Epithelial cell of proximal tubule (primary cell): ENCODE measurements at regions not wholly inside any gene's neighbourhood (a gene's known extent, or its start where the extent isn't known, plus 50 kb on each side); places are given as distances from the start of the nearest gene placed in this dataset.

ENCODE experiments used
- DNase-seq: peaks from one replicate; pipeline ENCODE4 v3.0.0-alpha.2; 2011; ENCODE audit warnings: low read depth
- H3K4me3 ChIP-seq: 2 replicates; pipeline ENCODE4 v1.5.1; 2011; ENCODE audit warnings: low read depth, mild to moderate bottlenecking, low read length
- TF ChIP-seq, protein P1 (sequence below): conservative IDR thresholded peaks from 2 replicates; pipeline ENCODE4 v1.5.1; 2012; ENCODE audit warnings: low read depth, mild to moderate bottlenecking, low read length

DNA sequence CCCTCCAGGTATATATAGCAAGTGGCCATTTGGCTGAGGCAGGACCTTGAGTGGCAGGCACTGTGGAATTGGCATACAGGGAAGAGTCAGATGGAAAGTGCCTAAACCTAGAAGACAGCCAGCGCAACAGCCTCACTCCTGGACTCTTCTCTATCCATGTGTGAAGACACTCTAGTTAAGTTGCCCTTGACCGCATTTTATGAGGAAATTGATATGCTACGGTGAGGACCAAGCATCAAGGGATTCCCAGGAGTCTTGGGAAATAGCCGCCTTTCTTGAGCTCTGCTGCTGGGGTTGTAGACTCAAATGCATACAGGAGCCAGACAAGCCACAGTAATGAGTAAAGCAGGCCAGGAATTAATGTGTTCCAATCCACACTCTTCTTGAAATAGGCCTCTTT, 145.9 kb upstream of the KAZN start:
- TF ChIP-seq, protein P1, sequence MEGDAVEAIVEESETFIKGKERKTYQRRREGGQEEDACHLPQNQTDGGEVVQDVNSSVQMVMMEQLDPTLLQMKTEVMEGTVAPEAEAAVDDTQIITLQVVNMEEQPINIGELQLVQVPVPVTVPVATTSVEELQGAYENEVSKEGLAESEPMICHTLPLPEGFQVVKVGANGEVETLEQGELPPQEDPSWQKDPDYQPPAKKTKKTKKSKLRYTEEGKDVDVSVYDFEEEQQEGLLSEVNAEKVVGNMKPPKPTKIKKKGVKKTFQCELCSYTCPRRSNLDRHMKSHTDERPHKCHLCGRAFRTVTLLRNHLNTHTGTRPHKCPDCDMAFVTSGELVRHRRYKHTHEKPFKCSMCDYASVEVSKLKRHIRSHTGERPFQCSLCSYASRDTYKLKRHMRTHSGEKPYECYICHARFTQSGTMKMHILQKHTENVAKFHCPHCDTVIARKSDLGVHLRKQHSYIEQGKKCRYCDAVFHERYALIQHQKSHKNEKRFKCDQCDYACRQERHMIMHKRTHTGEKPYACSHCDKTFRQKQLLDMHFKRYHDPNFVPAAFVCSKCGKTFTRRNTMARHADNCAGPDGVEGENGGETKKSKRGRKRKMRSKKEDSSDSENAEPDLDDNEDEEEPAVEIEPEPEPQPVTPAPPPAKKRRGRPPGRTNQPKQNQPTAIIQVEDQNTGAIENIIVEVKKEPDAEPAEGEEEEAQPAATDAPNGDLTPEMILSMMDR, result no peak
- DNase-seq, result no peak
- no peak overlapping the region for H3K4me3 ChIP-seq

DNA sequence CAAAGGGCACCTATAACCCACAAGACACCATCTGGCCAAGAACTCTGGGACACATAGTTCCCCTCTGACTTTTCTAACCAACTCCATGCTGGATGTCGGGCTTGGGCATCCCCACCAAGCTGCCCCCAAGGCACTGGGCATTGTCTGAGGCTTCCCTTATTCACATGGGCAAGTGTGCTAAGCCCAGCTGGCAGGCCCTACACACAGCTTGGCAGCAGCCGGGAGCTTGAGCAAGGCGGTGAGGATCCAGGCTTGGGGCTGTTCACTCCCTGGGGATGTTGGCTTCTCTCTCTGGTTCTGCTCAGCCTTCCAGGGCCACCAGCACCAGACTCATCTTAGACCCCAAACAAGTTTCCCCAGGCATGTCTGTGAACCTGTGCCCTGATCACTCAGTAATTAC, 138.3 kb upstream of the KAZN start:
- TF ChIP-seq, protein P1, result no peak
- no peak overlapping the region for H3K4me3 ChIP-seq
- no peak for DNase-seq

DNA sequence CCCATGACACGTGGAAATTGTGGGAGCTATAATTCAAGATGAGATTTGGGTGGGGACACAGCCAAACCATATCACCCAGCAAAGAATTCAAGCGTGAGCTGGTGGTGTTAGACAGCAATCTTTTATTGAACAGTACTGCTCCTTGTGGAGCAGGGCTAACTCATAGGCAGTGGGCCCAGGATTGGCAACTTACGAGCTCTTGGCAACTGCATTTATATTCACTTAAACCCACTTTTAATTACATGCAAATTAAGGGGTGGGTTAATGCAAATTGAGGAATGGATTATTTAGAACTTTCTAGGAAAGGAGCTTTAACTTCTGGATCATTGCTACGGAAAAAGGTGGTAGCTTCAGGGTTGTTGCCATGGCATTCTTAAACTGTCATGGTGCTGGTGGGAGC, 135.6 kb upstream of the KAZN start:
- no peak overlapping the region for H3K4me3 ChIP-seq
- TF ChIP-seq, protein P1, result no peak

DNA sequence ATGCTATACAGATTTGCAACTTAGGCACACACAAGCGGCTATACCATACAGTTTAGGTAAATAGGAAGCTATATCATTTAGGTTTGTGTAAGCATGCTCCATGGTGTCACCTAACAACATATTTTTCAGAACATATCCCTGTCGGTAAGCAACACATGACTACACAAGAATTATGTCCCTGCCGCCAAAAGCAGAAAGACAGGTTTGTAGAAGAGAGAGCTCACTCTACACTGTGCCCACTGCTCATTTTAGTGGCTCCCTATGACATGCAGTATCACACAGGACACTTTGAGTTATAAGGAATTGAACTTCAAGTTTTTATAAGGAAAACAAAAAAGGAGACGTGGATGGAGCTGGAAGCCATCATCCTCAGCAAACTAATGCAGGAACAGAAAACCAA, 132.5 kb upstream of the KAZN start:
- DNase-seq, result no peak
- no peak overlapping the region for H3K4me3 ChIP-seq
- TF ChIP-seq, protein P1, result no peak

More for the DNA sequence above, 135.6 kb upstream of the KAZN start:
- DNase-seq, result no peak

DNA sequence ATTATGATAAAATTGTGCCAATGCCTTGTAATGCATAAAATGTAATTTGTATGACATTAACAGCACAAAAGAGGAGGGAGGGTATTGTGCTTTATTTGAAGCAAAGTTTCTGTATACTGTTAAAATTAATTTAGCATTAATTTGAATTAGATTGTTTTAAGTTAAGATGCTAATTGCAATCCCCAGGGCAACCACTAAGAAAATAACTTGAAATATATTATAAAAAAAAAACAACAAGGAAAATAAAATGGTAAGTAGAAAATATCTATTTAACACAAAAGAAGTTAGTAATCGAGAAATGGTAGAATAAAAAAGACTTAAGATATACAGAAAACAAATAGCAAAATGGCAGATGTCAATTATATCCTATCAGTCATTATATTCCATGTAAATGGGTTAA, 131.4 kb upstream of the KAZN start:
- no peak for DNase-seq
- no peak overlapping the region for H3K4me3 ChIP-seq
- TF ChIP-seq, protein P1, result no peak

DNA sequence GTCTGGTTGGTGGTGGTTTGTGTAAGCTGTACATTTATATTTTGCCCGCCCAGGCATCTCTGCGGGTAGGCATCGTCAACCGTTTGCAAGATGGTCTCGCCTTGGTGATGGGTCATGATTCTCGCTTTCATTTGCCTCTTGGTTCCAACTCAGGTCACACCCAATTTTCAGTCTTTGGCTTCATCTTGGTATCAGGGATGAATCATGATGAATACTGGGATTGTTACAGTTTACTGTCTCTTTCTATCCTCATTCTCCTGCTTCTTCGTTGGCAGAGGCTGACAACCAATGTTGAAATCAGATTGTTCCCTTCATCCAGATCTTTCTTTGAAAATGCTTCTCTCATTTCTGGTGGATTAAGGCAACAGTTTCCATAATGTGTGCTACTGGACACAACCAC, 129.7 kb upstream of the KAZN start:
- H3K4me3 ChIP-seq, result no peak overlapping the region
- TF ChIP-seq, protein P1, result no peak
- no peak for DNase-seq

DNA sequence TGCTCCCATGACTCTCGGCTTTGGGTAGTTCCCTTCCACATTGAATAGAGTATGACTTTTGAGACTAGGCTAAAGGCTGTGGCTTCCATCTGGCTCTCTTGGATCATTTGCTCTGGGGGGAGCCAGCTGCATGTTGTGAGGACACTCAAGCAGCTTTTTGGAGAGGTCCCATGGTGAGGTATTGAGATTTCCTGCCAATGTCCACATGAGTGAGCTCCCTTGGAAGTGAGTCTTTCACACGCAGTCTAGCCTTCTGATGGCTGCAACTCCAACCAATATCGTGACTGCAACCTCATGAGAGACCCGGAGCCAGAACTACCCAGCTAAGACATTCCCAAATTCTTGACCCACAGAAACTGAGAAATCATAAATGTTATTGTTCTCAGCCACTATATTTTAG, 127.7 kb upstream of the KAZN start:
- TF ChIP-seq, protein P1, result no peak
- DNase-seq, result no peak
- no peak overlapping the region for H3K4me3 ChIP-seq
